ENCODE measurements at regions not wholly inside any gene's neighbourhood (a gene's known extent, or its start where the extent isn't known, plus 50 kb on each side); places are given as distances from the start of the nearest gene placed in this dataset.

GRCh38 chr6:154611241-154611640 is 100.8 kb upstream of the CNKSR3 start:
- H4K5ac ChIP-seq (ENCODE audit: low read length), result no peak overlapping the region
- no peak overlapping the region for H3K56ac ChIP-seq (ENCODE audit: low read length)
- H3K4me2 ChIP-seq (ENCODE audit: low read length), result no peak overlapping the region
- H3K18ac ChIP-seq (ENCODE audit: low read length), result no peak overlapping the region
- no peak overlapping the region for H3K4ac ChIP-seq (ENCODE audit: low read depth, low read length)
- H3K4me3 ChIP-seq (ENCODE audit: low read length), result no peak overlapping the region
- no peak overlapping the region for H2AK5ac ChIP-seq (ENCODE audit: low read length)
- H3K9ac ChIP-seq (ENCODE audit: low read length), result no peak overlapping the region
- no peak overlapping the region for H2BK5ac ChIP-seq (ENCODE audit: low read length)
- no peak overlapping the region for H4K8ac ChIP-seq (ENCODE audit: low read depth, low read length)
- no peak overlapping the region for H2BK15ac ChIP-seq (replicated peaks; ENCODE audit: low read depth)
- H2BK120ac ChIP-seq (ENCODE audit: low read depth, low read length), result no peak overlapping the region
- no peak overlapping the region for H3K23ac ChIP-seq (ENCODE audit: low read length)
- H3K27me3 ChIP-seq (ENCODE audit: insufficient read depth, low read length, poor library complexity), result no peaks in the 10 kb centered on the region
- H3K4me1 ChIP-seq (ENCODE audit: control insufficient read depth, low read depth, low read length), result no peaks in the 10 kb centered on the region
- no peak overlapping the region for H3K27ac ChIP-seq (ENCODE audit: low read depth, low read length)
- WGBS (ENCODE audit: extremely low coverage, insufficient coverage, low lambda C conversion rate), result no CpG with 5 or more reads among the region's 3 CpGs
- H3K79me1 ChIP-seq (ENCODE audit: low read length), result no peaks in the 10 kb centered on the region
- DNase-seq, result no peak
- H3K79me2 ChIP-seq (ENCODE audit: control insufficient read depth, insufficient read depth, low read length), result no peaks in the 10 kb centered on the region
- no peaks in the 10 kb centered on the region for H3K36me3 ChIP-seq (ENCODE audit: control insufficient read depth, insufficient read depth, low read length)

- Histone ChIP-seq H3K9ac (ENCODE audit: low read length) (no peak overlapping the region), H3K36me3 (ENCODE audit: control insufficient read depth, insufficient read depth, low read length) (no peaks in the 10 kb centered on the region), H2BK5ac (ENCODE audit: low read length) (no peak overlapping the region), H3K27me3 (ENCODE audit: insufficient read depth, low read length, poor library complexity) (no peaks in the 10 kb centered on the region), H4K8ac (ENCODE audit: low read depth, low read length) (no peak overlapping the region), H3K79me2 (ENCODE audit: control insufficient read depth, insufficient read depth, low read length) (no peaks in the 10 kb centered on the region), H3K4me1 (ENCODE audit: control insufficient read depth, low read depth, low read length) (no peaks in the 10 kb centered on the region), H3K18ac (ENCODE audit: low read length) (no peak overlapping the region), H3K4me2 (ENCODE audit: low read length) (no peak overlapping the region), H2BK15ac (replicated peaks; ENCODE audit: low read depth) (no peak overlapping the region), H2AK5ac (ENCODE audit: low read length) (no peak overlapping the region), H3K79me1 (ENCODE audit: low read length) (no peaks in the 10 kb centered on the region), H3K23ac (ENCODE audit: low read length) (no peak overlapping the region), H4K5ac (ENCODE audit: low read length) (no peak overlapping the region), H3K27ac (ENCODE audit: low read depth, low read length) (no peak overlapping the region), H2BK120ac (ENCODE audit: low read depth, low read length) (no peak overlapping the region), H3K56ac (ENCODE audit: low read length) (no peak overlapping the region), H3K4me3 (ENCODE audit: low read length) (no peak overlapping the region), H3K4ac (ENCODE audit: low read depth, low read length) (no peak overlapping the region)
- WGBS (ENCODE audit: extremely low coverage, insufficient coverage, low lambda C conversion rate), result no CpG with 5 or more reads among the region's 2 CpGs
- DNase-seq, result no peak
Measured at GRCh38 chr6:154611847-154612246, 101.4 kb upstream of the CNKSR3 start.

GRCh38 chr6:154613137-154613676 is 102.7 kb upstream of the CNKSR3 start:
- no peak overlapping the region for H2AK5ac ChIP-seq (ENCODE audit: low read length)
- no peaks in the 10 kb centered on the region for H3K27me3 ChIP-seq (ENCODE audit: insufficient read depth, low read length, poor library complexity)
- no peak for DNase-seq
- H4K5ac ChIP-seq (ENCODE audit: low read length), result no peak overlapping the region
- H3K4me1 ChIP-seq (ENCODE audit: control insufficient read depth, low read depth, low read length), result no peaks in the 10 kb centered on the region
- no peak overlapping the region for H3K23ac ChIP-seq (ENCODE audit: low read length)
- no peak overlapping the region for H3K9ac ChIP-seq (ENCODE audit: low read length)
- no peak overlapping the region for H2BK5ac ChIP-seq (ENCODE audit: low read length)
- H2BK15ac ChIP-seq (replicated peaks; ENCODE audit: low read depth), result no peak overlapping the region
- H3K4me2 ChIP-seq (ENCODE audit: low read length), result no peak overlapping the region
- no peak overlapping the region for H3K4ac ChIP-seq (ENCODE audit: low read depth, low read length)
- H3K4me3 ChIP-seq (ENCODE audit: low read length), result no peak overlapping the region
- no peak overlapping the region for H2BK120ac ChIP-seq (ENCODE audit: low read depth, low read length)
- no peak overlapping the region for H4K8ac ChIP-seq (ENCODE audit: low read depth, low read length)
- no peaks in the 10 kb centered on the region for H3K79me1 ChIP-seq (ENCODE audit: low read length)
- no peaks in the 10 kb centered on the region for H3K79me2 ChIP-seq (ENCODE audit: control insufficient read depth, insufficient read depth, low read length)
- WGBS (ENCODE audit: extremely low coverage, insufficient coverage, low lambda C conversion rate), result no CpG with 5 or more reads among the region's 8 CpGs
- H3K36me3 ChIP-seq (ENCODE audit: control insufficient read depth, insufficient read depth, low read length), result no peaks in the 10 kb centered on the region
- H3K56ac ChIP-seq (ENCODE audit: low read length), result no peak overlapping the region
- H3K18ac ChIP-seq (ENCODE audit: low read length), result no peak overlapping the region
- H3K27ac ChIP-seq (ENCODE audit: low read depth, low read length), result no peak overlapping the region

- H3K23ac ChIP-seq (ENCODE audit: low read length), result no peak overlapping the region
- no peak overlapping the region for H3K4me2 ChIP-seq (ENCODE audit: low read length)
- H2BK5ac ChIP-seq (ENCODE audit: low read length), result no peak overlapping the region
- no peak overlapping the region for H3K4me3 ChIP-seq (ENCODE audit: low read length)
- H3K36me3 ChIP-seq (ENCODE audit: control insufficient read depth, insufficient read depth, low read length), result no peaks in the 10 kb centered on the region
- H3K79me2 ChIP-seq (ENCODE audit: control insufficient read depth, insufficient read depth, low read length), result no peaks in the 10 kb centered on the region
- H4K5ac ChIP-seq (ENCODE audit: low read length), result no peak overlapping the region
- H2BK120ac ChIP-seq (ENCODE audit: low read depth, low read length), result no peak overlapping the region
- H3K9ac ChIP-seq (ENCODE audit: low read length), result no peak overlapping the region
- no peaks in the 10 kb centered on the region for H3K27me3 ChIP-seq (ENCODE audit: insufficient read depth, low read length, poor library complexity)
- no peak overlapping the region for H2AK5ac ChIP-seq (ENCODE audit: low read length)
- H3K56ac ChIP-seq (ENCODE audit: low read length), result no peak overlapping the region
- no peak for DNase-seq
- H3K4ac ChIP-seq (ENCODE audit: low read depth, low read length), result no peak overlapping the region
- H3K79me1 ChIP-seq (ENCODE audit: low read length), result no peaks in the 10 kb centered on the region
- no peak overlapping the region for H2BK15ac ChIP-seq (replicated peaks; ENCODE audit: low read depth)
- H3K18ac ChIP-seq (ENCODE audit: low read length), result no peak overlapping the region
- H4K8ac ChIP-seq (ENCODE audit: low read depth, low read length), result no peak overlapping the region
- WGBS (ENCODE audit: extremely low coverage, insufficient coverage, low lambda C conversion rate), result no CpG with 5 or more reads among the region's 4 CpGs
- no peaks in the 10 kb centered on the region for H3K4me1 ChIP-seq (ENCODE audit: control insufficient read depth, low read depth, low read length)
- no peak overlapping the region for H3K27ac ChIP-seq (ENCODE audit: low read depth, low read length)
Measured at GRCh38 chr6:154614101-154614500, 103.6 kb upstream of the CNKSR3 start.

- Histone ChIP-seq H3K18ac (ENCODE audit: low read length) (no peak overlapping the region), H3K79me2 (ENCODE audit: control insufficient read depth, insufficient read depth, low read length) (no peaks in the 10 kb centered on the region), H4K5ac (ENCODE audit: low read length) (no peak overlapping the region), H3K4me2 (ENCODE audit: low read length) (no peak overlapping the region), H3K4me3 (ENCODE audit: low read length) (no peak overlapping the region), H3K36me3 (ENCODE audit: control insufficient read depth, insufficient read depth, low read length) (no peaks in the 10 kb centered on the region), H3K23ac (ENCODE audit: low read length) (no peak overlapping the region), H3K27ac (ENCODE audit: low read depth, low read length) (no peak overlapping the region), H2BK5ac (ENCODE audit: low read length) (no peak overlapping the region), H3K4me1 (ENCODE audit: control insufficient read depth, low read depth, low read length) (no peaks in the 10 kb centered on the region), H2BK120ac (ENCODE audit: low read depth, low read length) (no peak overlapping the region), H3K27me3 (ENCODE audit: insufficient read depth, low read length, poor library complexity) (no peaks in the 10 kb centered on the region), H3K79me1 (ENCODE audit: low read length) (no peaks in the 10 kb centered on the region), H4K8ac (ENCODE audit: low read depth, low read length) (no peak overlapping the region), H3K56ac (ENCODE audit: low read length) (no peak overlapping the region), H3K9ac (ENCODE audit: low read length) (no peak overlapping the region), H3K4ac (ENCODE audit: low read depth, low read length) (no peak overlapping the region), H2BK15ac (replicated peaks; ENCODE audit: low read depth) (no peak overlapping the region), H2AK5ac (ENCODE audit: low read length) (no peak overlapping the region)
- DNase-seq, result no peak
- no CpG with 5 or more reads among the region's 4 CpGs for WGBS (ENCODE audit: extremely low coverage, insufficient coverage, low lambda C conversion rate)
Measured at GRCh38 chr6:154614641-154615040, 104.2 kb upstream of the CNKSR3 start.

- Histone ChIP-seq H4K8ac (ENCODE audit: low read depth, low read length) (no peak overlapping the region), H3K4me2 (ENCODE audit: low read length) (no peak overlapping the region), H3K4ac (ENCODE audit: low read depth, low read length) (no peak overlapping the region), H3K56ac (ENCODE audit: low read length) (no peak overlapping the region), H3K9ac (ENCODE audit: low read length) (no peak overlapping the region), H3K18ac (ENCODE audit: low read length) (no peak overlapping the region), H3K79me2 (ENCODE audit: control insufficient read depth, insufficient read depth, low read length) (no peaks in the 10 kb centered on the region), H2AK5ac (ENCODE audit: low read length) (no peak overlapping the region), H2BK5ac (ENCODE audit: low read length) (no peak overlapping the region), H3K27me3 (ENCODE audit: insufficient read depth, low read length, poor library complexity) (no peaks in the 10 kb centered on the region), H3K36me3 (ENCODE audit: control insufficient read depth, insufficient read depth, low read length) (no peaks in the 10 kb centered on the region), H3K23ac (ENCODE audit: low read length) (no peak overlapping the region), H3K4me1 (ENCODE audit: control insufficient read depth, low read depth, low read length) (no peaks in the 10 kb centered on the region), H2BK120ac (ENCODE audit: low read depth, low read length) (no peak overlapping the region), H4K5ac (ENCODE audit: low read length) (no peak overlapping the region), H2BK15ac (replicated peaks; ENCODE audit: low read depth) (no peak overlapping the region), H3K79me1 (ENCODE audit: low read length) (no peaks in the 10 kb centered on the region), H3K4me3 (ENCODE audit: low read length) (no peak overlapping the region), H3K27ac (ENCODE audit: low read depth, low read length) (no peak overlapping the region)
- no peak for DNase-seq
- no CpG with 5 or more reads among the region's 16 CpGs for WGBS (ENCODE audit: extremely low coverage, insufficient coverage, low lambda C conversion rate)
Measured at GRCh38 chr6:154615483-154616025, 105.1 kb upstream of the CNKSR3 start.

All from mesendoderm (in vitro differentiated cells).